Cardiac septum (tissue), 1 donor: ENCODE measurements at regions not wholly inside any gene's neighbourhood (a gene's known extent, or its start where the extent isn't known, plus 50 kb on each side); places are given as distances from the start of the nearest gene placed in this dataset.

Experiments used
- DNase-seq: peaks from one replicate; pipeline ENCODE4 v3.0.0-alpha.2; 2020; ENCODE audit warnings: low spot score
- intact Hi-C: fragments of 100-400 bp; cut with DNase I; formaldehyde crosslinking; loops from one replicate; pipeline ENCODE4 v1.14.0; 2022
- donor health status: DM: no; HTN: no; CAD: no.

GRCh38 chr2:42961961-42962360 lies 169.6 kb upstream of the HAAO start:
- intact Hi-C loops = loop anchor here (5.0 kb wide), 2 partner anchors 110 to 125 kb away; no protein-coding TSS in a partner anchor
- no peak for DNase-seq

- intact Hi-C loops = loop anchor here (5.0 kb wide), 2 partner anchors 111 to 126 kb away; no protein-coding TSS in a partner anchor
Measured at GRCh38 chr2:42961385-42961811, 169.0 kb upstream of the HAAO start.

GRCh38 chr2:42960842-42961180 lies 168.4 kb upstream of the HAAO start:
- no peak for DNase-seq
- intact Hi-C loops = loop anchor here (5.0 kb wide), 2 partner anchors 111 to 126 kb away; no protein-coding TSS in a partner anchor

More at GRCh38 chr2:42961385-42961811, 169.0 kb upstream of the HAAO start:
- DNase-seq = peak; percentile 83

GRCh38 chr2:42960002-42960841 lies 167.8 kb upstream of the HAAO start:
- no peak for DNase-seq
- intact Hi-C loops = loop anchor here (5.0 kb wide), 2 partner anchors 112 to 127 kb away; no protein-coding TSS in a partner anchor

GRCh38 chr2:42959234-42960001 lies 167.0 kb upstream of the HAAO start:
- intact Hi-C loops = loop anchor here (2.0 to 5.0 kb wide), 3 partner anchors 33 to 128 kb away; no protein-coding TSS in a partner anchor
- DNase-seq = no peak

GRCh38 chr2:42958741-42959233 lies 166.4 kb upstream of the HAAO start:
- intact Hi-C loops = loop anchor here (2.0 kb wide), 1 partner anchor 32 kb away; no protein-coding TSS in a partner anchor
- DNase-seq = no peak

GRCh38 chr2:42957861-42958301 lies 165.5 kb upstream of the HAAO start:
- intact Hi-C loops = loop anchor here (2.0 kb wide), 1 partner anchor 31 kb away; no protein-coding TSS in a partner anchor
- DNase-seq = no peak

GRCh38 chr2:42957109-42957860 lies 164.9 kb upstream of the HAAO start:
- intact Hi-C loops = no loop called here
- no peak for DNase-seq

GRCh38 chr2:42954227-42954962 lies 162.0 kb upstream of the HAAO start:
- no peak for DNase-seq
- intact Hi-C loops = no loop called here

- no peak for DNase-seq
- intact Hi-C loops = no loop called here
Measured at GRCh38 chr2:42953216-42953615, 160.8 kb upstream of the HAAO start.

GRCh38 chr2:42951263-42951938 lies 159.0 kb upstream of the HAAO start:
- intact Hi-C loops = no loop called here
- DNase-seq = no peak

- DNase-seq = no peak
Measured at GRCh38 chr2:42949125-42949524, 156.7 kb upstream of the HAAO start.

GRCh38 chr2:42947809-42948600 lies 155.6 kb upstream of the HAAO start:
- no peak for DNase-seq
- intact Hi-C loops = loop anchor here (2.0 to 10.0 kb wide), 5 partner anchors 119 to 627 kb away; no protein-coding TSS in a partner anchor

More at GRCh38 chr2:42949125-42949524, 156.7 kb upstream of the HAAO start:
- intact Hi-C loops = loop anchor here (2.0 to 10.0 kb wide), 3 partner anchors 120 to 626 kb away; no protein-coding TSS in a partner anchor

GRCh38 chr2:42944779-42945415 lies 152.5 kb upstream of the HAAO start:
- no peak for DNase-seq
- intact Hi-C loops = loop anchor here (5.0 to 10.0 kb wide), 2 partner anchors 597 to 630 kb away; no protein-coding TSS in a partner anchor

GRCh38 chr2:42942990-42943493 lies 150.7 kb upstream of the HAAO start:
- DNase-seq = no peak
- intact Hi-C loops = loop anchor here (10.0 kb wide), 1 partner anchor 632 kb away; no protein-coding TSS in a partner anchor
